Activated T-cell treated with anti-CD3 and anti-CD28 coated beads, Interleukin-2, amount 50 U/mL, for 1 hour (primary cell): ENCODE measurements at regions not wholly inside any gene's neighbourhood (a gene's known extent, or its start where the extent isn't known, plus 50 kb on each side); places are given as distances from the start of the nearest gene placed in this dataset.

Experiments
- DNase-seq: peaks from one replicate; pipeline ENCODE4 v3.0.0-alpha.2; 2020

- no peak for DNase-seq
Measured at GRCh38 chr5:89513299-89514044, 630.5 kb upstream of the MEF2C start.

- DNase-seq: no peak
Measured at GRCh38 chr5:89504051-89504450, 621.1 kb upstream of the MEF2C start.

GRCh38 chr5:89499787-89500186, 616.8 kb upstream of the MEF2C start:
- DNase-seq: no peak

- DNase-seq: no peak
Measured at GRCh38 chr5:89498699-89499098, 615.7 kb upstream of the MEF2C start.

GRCh38 chr5:89493414-89493813, 610.4 kb upstream of the MEF2C start:
- DNase-seq: no peak

GRCh38 chr5:89484962-89485361, 602.0 kb upstream of the MEF2C start:
- DNase-seq: no peak

- DNase-seq: no peak
Measured at GRCh38 chr5:89480406-89481007, 597.5 kb upstream of the MEF2C start.

GRCh38 chr5:89478851-89479250, 595.9 kb upstream of the MEF2C start:
- DNase-seq: no peak

- DNase-seq: no peak
Measured at GRCh38 chr5:89473196-89473595, 590.2 kb upstream of the MEF2C start.

GRCh38 chr5:89471541-89471940, 588.6 kb upstream of the MEF2C start:
- no peak for DNase-seq

- no peak for DNase-seq
Measured at GRCh38 chr5:89471115-89471514, 588.1 kb upstream of the MEF2C start.

GRCh38 chr5:89470658-89471057, 587.7 kb upstream of the MEF2C start:
- DNase-seq: no peak

- DNase-seq: no peak
Measured at GRCh38 chr5:89458332-89458656, 575.3 kb upstream of the MEF2C start.

- no peak for DNase-seq
Measured at GRCh38 chr5:89457411-89458331, 574.7 kb upstream of the MEF2C start.

- no peak for DNase-seq
Measured at GRCh38 chr5:89452081-89452480, 569.1 kb upstream of the MEF2C start.

GRCh38 chr5:89451263-89451662, 568.3 kb upstream of the MEF2C start:
- no peak for DNase-seq

- no peak for DNase-seq
Measured at GRCh38 chr5:89450149-89450538, 567.2 kb upstream of the MEF2C start.

GRCh38 chr5:89449392-89450148, 566.6 kb upstream of the MEF2C start:
- DNase-seq: no peak

GRCh38 chr5:89447027-89447426, 564.0 kb upstream of the MEF2C start:
- DNase-seq: no peak

- no peak for DNase-seq
Measured at GRCh38 chr5:89445106-89445745, 562.2 kb upstream of the MEF2C start.

GRCh38 chr5:89444088-89444487, 561.1 kb upstream of the MEF2C start:
- DNase-seq: no peak

GRCh38 chr5:89443508-89443907, 560.5 kb upstream of the MEF2C start:
- DNase-seq: no peak

- DNase-seq: no peak
Measured at GRCh38 chr5:89441965-89442364, 559.0 kb upstream of the MEF2C start.
